HG03469 (cell line): ENCODE measurements at regions not wholly inside any gene's neighbourhood (a gene's known extent, or its start where the extent isn't known, plus 50 kb on each side); places are given as distances from the start of the nearest gene placed in this dataset.

Source experiments
- ATAC-seq: cut with Tn5 transposase; IDR thresholded peaks from one replicate; pipeline ENCODE4 v1.9.1; 2021; ENCODE audit warnings: mild to moderate bottlenecking, moderate library complexity, moderate number of reproducible peaks; ENCODE audit not compliant: unreplicated experiment

GRCh38 chr10:131620904-131621303 is 279.9 kb upstream of the PPP2R2D start:
- no peak for ATAC-seq

GRCh38 chr10:131621784-131622624 is 278.8 kb upstream of the PPP2R2D start:
- no peak for ATAC-seq

- ATAC-seq = no peak
Observed at GRCh38 chr10:131625041-131625440, 275.8 kb upstream of the PPP2R2D start.

- no peak for ATAC-seq
Observed at GRCh38 chr10:131626274-131626673, 274.5 kb upstream of the PPP2R2D start.

DNA sequence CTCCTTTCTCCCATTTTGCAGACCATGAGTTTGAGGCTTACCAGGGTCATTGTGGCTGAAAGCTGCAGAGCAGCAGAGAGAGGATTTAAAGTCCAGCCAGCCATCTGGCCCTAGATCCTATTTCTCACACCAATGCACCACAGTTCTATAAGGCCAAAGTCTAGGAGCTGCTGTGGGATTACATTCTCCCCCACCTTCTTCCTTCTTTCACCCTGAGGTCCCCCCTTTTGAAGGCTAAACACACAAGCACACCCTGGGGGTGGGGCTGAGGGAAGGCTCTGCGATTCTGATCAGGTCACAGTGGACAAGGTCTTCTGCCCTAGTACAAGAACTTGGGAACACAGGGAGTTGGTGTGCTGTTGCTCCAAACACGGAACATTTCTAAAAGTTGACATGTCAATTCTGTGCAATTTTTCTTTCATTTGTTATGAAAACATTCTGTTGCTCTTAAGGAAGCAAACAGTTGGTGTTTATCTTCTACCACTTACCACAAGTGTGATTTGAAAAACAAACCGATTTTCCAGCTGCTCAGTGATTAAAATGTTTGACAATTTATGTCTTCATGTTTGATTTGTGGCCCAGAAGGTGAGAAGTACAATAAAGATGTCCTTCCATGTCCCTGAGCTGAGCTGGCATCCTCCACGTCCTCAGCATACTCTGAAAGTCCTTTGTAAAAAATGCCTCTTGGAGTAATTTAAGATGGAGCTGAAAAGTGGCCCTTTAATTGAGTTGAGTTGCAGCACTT is 271.6 kb upstream of the PPP2R2D start:
- ATAC-seq = no peak

GRCh38 chr10:131630772-131631258 is 270.0 kb upstream of the PPP2R2D start:
- no peak for ATAC-seq

DNA sequence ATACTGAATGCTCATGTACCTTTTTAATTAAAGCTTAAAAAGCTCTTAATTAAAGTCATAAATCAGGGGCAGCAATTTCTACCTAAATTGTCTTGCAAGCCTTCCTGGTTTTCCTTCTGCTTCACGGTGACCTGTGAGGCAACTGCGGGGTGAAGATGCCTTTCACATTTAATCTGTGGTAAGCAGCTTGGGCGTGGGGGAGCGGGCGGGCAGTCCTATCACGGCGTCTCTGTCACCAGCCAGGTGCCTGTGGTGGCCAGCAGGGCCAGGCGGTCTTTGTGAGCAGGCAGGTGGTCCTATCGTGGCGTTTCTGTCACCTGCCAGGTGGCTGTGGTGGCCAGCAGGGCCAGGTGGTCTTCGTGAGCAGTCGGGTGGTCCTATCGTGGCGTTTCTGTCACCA is 269.2 kb upstream of the PPP2R2D start:
- ATAC-seq = no peak

- no peak for ATAC-seq
Observed at GRCh38 chr10:131635564-131636015, 265.2 kb upstream of the PPP2R2D start.

- no peak for ATAC-seq
Observed at GRCh38 chr10:131636116-131636515, 264.7 kb upstream of the PPP2R2D start.

- no peak for ATAC-seq
Observed at GRCh38 chr10:131636841-131637724, 263.7 kb upstream of the PPP2R2D start.

DNA sequence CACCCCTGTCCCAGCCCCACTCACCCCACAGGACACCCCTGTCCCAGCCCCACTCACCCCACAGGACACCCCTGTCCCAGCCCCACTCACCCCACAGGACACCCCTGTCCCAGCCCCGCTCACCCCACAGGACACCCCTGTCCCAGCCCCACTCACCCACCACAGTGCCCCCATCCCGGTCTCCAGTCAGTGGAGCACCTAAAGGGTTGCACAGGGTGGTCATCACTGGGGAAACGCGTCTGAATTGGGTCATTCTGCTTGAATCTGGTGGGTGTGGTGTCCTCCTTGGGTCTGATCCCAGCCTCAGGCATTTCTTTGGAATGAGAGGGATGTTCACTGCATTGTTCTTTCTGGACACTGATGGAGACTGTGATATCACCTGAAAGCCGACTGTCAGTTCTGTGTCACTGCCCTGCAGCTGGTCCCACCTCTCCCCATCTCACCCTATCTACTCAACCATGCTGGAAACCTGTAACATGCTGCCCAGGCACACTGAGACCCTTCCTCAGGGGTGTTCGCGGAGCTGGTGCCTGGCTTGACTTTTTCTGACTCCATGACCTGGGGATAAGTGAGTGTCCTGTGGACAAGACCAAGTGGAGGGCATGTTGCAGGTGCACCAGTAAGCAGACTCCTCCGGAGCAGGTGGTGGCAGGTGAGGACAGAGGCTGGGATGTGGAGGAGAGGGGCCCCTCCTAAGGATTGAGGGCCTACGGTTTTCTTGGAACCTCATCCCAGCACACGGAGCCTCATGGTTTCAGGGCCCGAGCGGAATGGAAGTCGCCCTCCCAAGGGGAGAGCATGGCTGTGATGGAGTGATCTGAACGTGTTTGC is 262.5 kb upstream of the PPP2R2D start:
- no peak for ATAC-seq

GRCh38 chr10:131638880-131639278 is 261.9 kb upstream of the PPP2R2D start:
- ATAC-seq = no peak

- no peak for ATAC-seq
Observed at GRCh38 chr10:131640045-131640644, 260.7 kb upstream of the PPP2R2D start.

- peak; percentile 99 for ATAC-seq
Observed at GRCh38 chr10:131641231-131641630, 259.6 kb upstream of the PPP2R2D start.

GRCh38 chr10:131641898-131642297 is 258.9 kb upstream of the PPP2R2D start:
- no peak for ATAC-seq

GRCh38 chr10:131642966-131643365 is 257.8 kb upstream of the PPP2R2D start:
- ATAC-seq = no peak

DNA sequence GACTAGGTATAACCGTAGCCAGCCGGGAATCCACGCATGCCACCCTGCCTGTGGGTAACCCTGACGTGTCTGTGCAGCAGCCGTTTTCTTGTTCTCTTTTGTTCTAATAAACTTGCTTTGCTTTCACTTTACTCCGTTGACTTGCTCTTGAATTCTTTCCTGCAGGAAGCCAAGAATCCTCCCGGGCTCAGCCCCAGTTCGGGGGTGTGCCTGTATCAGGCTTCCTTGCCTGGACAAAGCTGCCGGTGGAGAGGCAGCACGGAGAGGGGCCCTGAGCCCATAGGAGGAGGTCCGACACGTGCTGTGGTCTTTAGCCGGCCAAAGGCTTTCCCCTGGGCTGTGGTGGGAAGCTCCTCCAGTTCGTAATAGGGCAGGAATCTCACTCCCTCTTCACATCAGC is 256.5 kb upstream of the PPP2R2D start:
- no peak for ATAC-seq

DNA sequence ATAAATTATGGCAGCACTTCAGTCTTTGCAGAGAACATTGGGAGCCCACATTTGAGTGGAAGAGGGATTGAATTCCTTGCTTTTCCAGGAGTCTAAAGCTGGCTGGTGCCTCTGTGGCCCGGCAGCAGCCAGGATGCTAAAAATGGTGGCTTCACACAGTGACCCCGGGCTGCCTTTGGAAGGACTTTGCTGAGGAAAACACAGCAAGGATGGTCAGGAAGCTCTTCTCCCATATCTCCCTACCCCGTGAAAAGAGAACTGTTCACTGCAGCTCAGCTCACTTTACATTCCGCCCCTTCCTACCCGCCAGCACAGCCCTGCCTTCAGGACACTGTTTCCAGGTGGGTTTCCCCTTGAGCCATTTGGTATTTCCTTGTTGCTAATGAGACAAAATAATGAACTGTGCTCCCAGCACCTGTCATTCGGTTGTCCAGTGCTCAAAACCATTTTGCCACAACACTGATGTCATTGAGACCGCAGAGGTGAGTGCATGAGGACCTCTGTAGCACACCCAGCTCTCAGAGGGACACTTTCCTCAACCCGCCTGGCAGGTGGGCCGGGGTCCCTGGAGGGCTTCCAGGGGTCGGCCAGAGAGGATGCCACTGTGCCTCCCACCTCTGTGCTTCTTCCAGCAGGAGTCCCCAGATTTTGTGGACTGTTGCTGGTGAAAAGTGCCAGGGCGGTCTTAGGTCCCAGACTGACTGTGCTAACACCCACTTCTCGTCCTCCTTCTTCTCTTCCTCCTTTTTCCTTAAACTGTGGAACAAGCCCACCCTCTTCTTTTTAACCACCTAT is 255.7 kb upstream of the PPP2R2D start:
- no peak for ATAC-seq

- ATAC-seq = no peak
Observed at GRCh38 chr10:131645756-131646155, 255.1 kb upstream of the PPP2R2D start.
